Right kidney (tissue), 1 donor: ENCODE measurements at regions not wholly inside any gene's neighbourhood (a gene's known extent, or its start where the extent isn't known, plus 50 kb on each side); places are given as distances from the start of the nearest gene placed in this dataset.

Experiments used
- DNase-seq: peaks from one replicate; pipeline ENCODE4 v3.0.0-alpha.2; 2016

GRCh38 chr6:169943241-169944060 lies 192.0 kb downstream of the ERMARD start:
- no peak for DNase-seq

- no peak for DNase-seq
These were observed 190.8 kb downstream of the ERMARD start for GRCh38 chr6:169942173-169942572.

- DNase-seq: peak; percentile 63
These were observed 189.3 kb downstream of the ERMARD start for GRCh38 chr6:169940481-169941271.

- no peak for DNase-seq
These were observed 188.2 kb downstream of the ERMARD start for GRCh38 chr6:169939554-169940164.

- no peak for DNase-seq
These were observed 187.3 kb downstream of the ERMARD start for GRCh38 chr6:169938731-169939130.

GRCh38 chr6:169938262-169938701 lies 186.9 kb downstream of the ERMARD start:
- DNase-seq: no peak

GRCh38 chr6:169937389-169938261 lies 186.2 kb downstream of the ERMARD start:
- peak; percentile 47 for DNase-seq

GRCh38 chr6:169936355-169936975 lies 185.0 kb downstream of the ERMARD start:
- peak; percentile 55 for DNase-seq

- no peak for DNase-seq
These were observed 184.4 kb downstream of the ERMARD start for GRCh38 chr6:169935861-169936260.

GRCh38 chr6:169935348-169935718 lies 183.9 kb downstream of the ERMARD start:
- DNase-seq: peak; percentile 79

- DNase-seq: peak; percentile 72
These were observed 183.4 kb downstream of the ERMARD start for GRCh38 chr6:169934699-169935347.

GRCh38 chr6:169933839-169934698 lies 182.6 kb downstream of the ERMARD start:
- DNase-seq: no peak

- no peak for DNase-seq
These were observed 181.9 kb downstream of the ERMARD start for GRCh38 chr6:169933251-169933821.

- peak; percentile 55 for DNase-seq
These were observed 181.1 kb downstream of the ERMARD start for GRCh38 chr6:169932491-169932890.

GRCh38 chr6:169931261-169931660 lies 179.8 kb downstream of the ERMARD start:
- no peak for DNase-seq

GRCh38 chr6:169930799-169931198 lies 179.4 kb downstream of the ERMARD start:
- no peak for DNase-seq

GRCh38 chr6:169927711-169928110 lies 176.3 kb downstream of the ERMARD start:
- DNase-seq: no peak

- no peak for DNase-seq
These were observed 175.4 kb downstream of the ERMARD start for GRCh38 chr6:169926617-169927417.
